SK-N-SH (cell line): ENCODE measurements at regions not wholly inside any gene's neighbourhood (a gene's known extent, or its start where the extent isn't known, plus 50 kb on each side); places are given as distances from the start of the nearest gene placed in this dataset.

Experiments used
- CTCF ChIA-PET: fragments of 300-600, 350-600 bp; formaldehyde crosslinking; extraction: SDS; loops from one replicate; lab custom pipeline; 2021; lab: Yijun Ruan, JAX
- POLR2A ChIA-PET: fragments of 350-600 bp; sonication (Branson Sonifier 250); formaldehyde crosslinking; extraction: SDS; loops from one replicate; lab custom pipeline; 2020; ENCODE audit warnings: antibody characterized with exemption, inconsistent platforms; lab: Yijun Ruan, JAX
- DNase-seq: peaks from one replicate; pipeline ENCODE4 v3.0.0; 2012
- H2AFZ ChIP-seq: fragments of 200-600 bp; sonication (generic); 2 replicates; pipeline ENCODE4 v1.8.1; 2016; ENCODE audit warnings: antibody characterized with exemption, mild to moderate bottlenecking, low read depth
- H3F3A ChIP-seq: fragments of 200-600 bp; sonication (generic); replicated peaks from 2 replicates; pipeline ENCODE3; 2016; ENCODE audit warnings: antibody characterized with exemption, mild to moderate bottlenecking; ENCODE audit not compliant: insufficient read depth
- H3K27ac ChIP-seq, 2 experiments: fragments of 200-500 bp in 1 of 2; fragments of 200-600 bp in 1 of 2; sonication (Bioruptor generic) in 1 of 2; sonication (generic), shearing (Covaris generic) in 1 of 2; 2 replicates each; pipeline versions ENCODE4 v1.5.1 to v1.6.1; 2014 to 2016; ENCODE audit warnings: low read depth in 2 of 2, inconsistent platforms in 1 of 2, low read length in 1 of 2, mild to moderate bottlenecking in 1 of 2, mixed read lengths in 1 of 2
- H3K27me3 ChIP-seq: fragments of 200-600 bp; sonication (generic), shearing (Covaris generic); 2 replicates; pipeline ENCODE4 v1.6.1; 2016; ENCODE audit warnings: mixed run types; ENCODE audit not compliant: insufficient read depth
- H3K36me3 ChIP-seq, 2 experiments: fragments of 200-500 bp in 1 of 2; fragments of 200-600 bp in 1 of 2; sonication (Bioruptor generic) in 1 of 2; sonication (generic) in 1 of 2; replicated peaks in 1 of 2; 2 replicates each; pipeline versions ENCODE3 to v1.5.1; 2014 to 2016; ENCODE audit warnings: low read length in 1 of 2, mild to moderate bottlenecking in 1 of 2; ENCODE audit not compliant: insufficient read depth in 2 of 2, control insufficient read depth in 1 of 2
- H3K4me1 ChIP-seq, 2 experiments: fragments of 200-500 bp in 1 of 2; fragments of 200-600 bp in 1 of 2; sonication (Bioruptor generic) in 1 of 2; sonication (generic), shearing (Covaris generic) in 1 of 2; 2 replicates each; pipeline versions ENCODE4 v1.5.1 to v1.6.1; 2014 to 2016; ENCODE audit warnings: low read depth in 1 of 2, low read length in 1 of 2, mixed run types in 1 of 2; ENCODE audit not compliant: insufficient read depth in 2 of 2, control insufficient read depth in 1 of 2
- H3K4me2 ChIP-seq: fragments of 200-600 bp; sonication (generic), shearing (Covaris generic); 2 replicates; pipeline ENCODE4 v1.6.1; 2017; ENCODE audit warnings: mixed run types
- H3K4me3 ChIP-seq, 2 experiments: fragments of 200-500 bp in 1 of 2; fragments of 200-600 bp in 1 of 2; sonication (Bioruptor generic) in 1 of 2; sonication (generic), shearing (Covaris generic) in 1 of 2; 2 replicates each; pipeline versions ENCODE4 v1.5.1 to v1.8.1; 2014 to 2016; ENCODE audit warnings: low read depth in 2 of 2, inconsistent platforms in 1 of 2, low read length in 1 of 2, mild to moderate bottlenecking in 1 of 2, mixed read lengths in 1 of 2, moderate library complexity in 1 of 2
- H3K79me2 ChIP-seq: fragments of 200-600 bp; sonication (generic); 2 replicates; pipeline ENCODE4 v1.8.1; 2017; ENCODE audit warnings: mild to moderate bottlenecking; ENCODE audit not compliant: insufficient read depth
- H3K9ac ChIP-seq: fragments of 200-600 bp; sonication (generic); 2 replicates; pipeline ENCODE4 v1.6.1; 2017; ENCODE audit warnings: mixed run types
- H3K9me2 ChIP-seq: fragments of 200-600 bp; sonication (generic); 2 replicates; pipeline ENCODE4 v1.6.1; 2017; ENCODE audit warnings: mixed run types
- H3K9me3 ChIP-seq: fragments of 200-600 bp; sonication (generic); 2 replicates; pipeline ENCODE4 v1.6.1; 2017; ENCODE audit warnings: mixed run types, mild to moderate bottlenecking, moderate library complexity
- H4K20me1 ChIP-seq: fragments of 200-600 bp; sonication (generic); 2 replicates; pipeline ENCODE4 v1.6.1; 2017; ENCODE audit warnings: mild to moderate bottlenecking, mixed run types; ENCODE audit not compliant: insufficient read depth
- FOSL2 ChIP-seq: IDR thresholded peaks from 2 replicates; pipeline ENCODE4 v1.4.0; 2012; ENCODE audit warnings: low read depth, mild to moderate bottlenecking, moderate library complexity, borderline replicate concordance
- GABPA ChIP-seq: IDR thresholded peaks from 2 replicates; pipeline ENCODE4 v1.4.0; 2012; ENCODE audit warnings: low read depth, mild to moderate bottlenecking
- GATA2 ChIP-seq: sonication (generic); formaldehyde crosslinking; IDR thresholded peaks from 2 replicates; pipeline ENCODE4 v1.5.0; 2020; ENCODE audit warnings: mild to moderate bottlenecking, missing genetic modification reagents
- MXI1 ChIP-seq: IDR thresholded peaks from 2 replicates; pipeline ENCODE4 v1.6.1; 2012; ENCODE audit warnings: mild to moderate bottlenecking, low read depth, low read length, improper control_type of control experiment
- NRF1 ChIP-seq: IDR thresholded peaks from 2 replicates; pipeline ENCODE4 v1.6.1; 2012; ENCODE audit warnings: low read depth, mild to moderate bottlenecking, low read length
- POLR2AphosphoS5 ChIP-seq: IDR thresholded peaks from 2 replicates; pipeline ENCODE4 v1.6.1; 2012; ENCODE audit warnings: low read depth, low read length
- RAD21 ChIP-seq: IDR thresholded peaks from 2 replicates; pipeline ENCODE4 v1.6.1; 2012; ENCODE audit warnings: mild to moderate bottlenecking, low read length
- REST ChIP-seq: IDR thresholded peaks from 2 replicates; pipeline ENCODE4 v1.6.1; 2012; ENCODE audit warnings: mild to moderate bottlenecking, low read depth, low read length, moderate library complexity
- RXRA ChIP-seq: IDR thresholded peaks from 2 replicates; pipeline ENCODE4 v1.4.0; 2012; ENCODE audit warnings: low read depth, mild to moderate bottlenecking, borderline replicate concordance
- SMC3 ChIP-seq: IDR thresholded peaks from 2 replicates; pipeline ENCODE4 v1.6.1; 2012; ENCODE audit warnings: low read depth, low read length, improper control_type of control experiment
- USF1 ChIP-seq: IDR thresholded peaks from 2 replicates; pipeline ENCODE4 v1.4.0; 2012; ENCODE audit warnings: low read depth, borderline replicate concordance
- WGBS: methylation state at CpG from one replicate; pipeline ENCODE4 v1.1.6; 2017; ENCODE audit warnings: low lambda C conversion rate; 5-methylcytosine and 5-hydroxymethylcytosine counted together

GRCh38 chr3:153285982-153286381 is 124.0 kb downstream of the RAP2B start:
- POLR2A ChIA-PET: no interaction called here

GRCh38 chr3:153287017-153287416 is 125.0 kb downstream of the RAP2B start:
- H3K27ac ChIP-seq: no peak overlapping the region
- no peaks in the 10 kb centered on the region for H4K20me1 ChIP-seq
- 78% methylated on average over 3 of the region's 3 CpGs for WGBS
- no peak overlapping the region for H3K4me3 ChIP-seq
- H3K4me1 ChIP-seq: peaks cover 0 to 9% of the 10 kb centered on the region in 2 experiments; a peak in 1 of 4 replicates
- CTCF ChIA-PET: no interaction called here
- no peak for TF ChIP-seq NRF1
- no peak for TF ChIP-seq MXI1
- no peak for TF ChIP-seq POLR2AphosphoS5
- no peak for TF ChIP-seq RXRA
- TF ChIP-seq REST: no peak
- TF ChIP-seq RAD21: no peak
- TF ChIP-seq USF1: no peak
- no peak for TF ChIP-seq SMC3
- TF ChIP-seq GATA2 (CRISPR knock-in tag): no peak
- no peak for TF ChIP-seq GABPA
- TF ChIP-seq, all 33 proteins: peak for 0
- Histone ChIP-seq H3K9ac (no peak overlapping the region), H3F3A (peaks cover 3% of the 10 kb centered on the region), H3K36me3 (no peaks in the 10 kb centered on the region), H3K79me2 (no peaks in the 10 kb centered on the region), H3K9me3 (no peaks in the 10 kb centered on the region), H3K9me2 (no peaks in the 10 kb centered on the region), H2AFZ (no peak overlapping the region), H3K4me2 (no peak overlapping the region), H3K27me3 (no peaks in the 10 kb centered on the region)
- DNase-seq: no peak
- POLR2A ChIA-PET: no interaction called here

More at GRCh38 chr3:153285982-153286381, 124.0 kb downstream of the RAP2B start:
- 96% methylated on average over 2 of the region's 2 CpGs for WGBS
- H3K9ac ChIP-seq: no peak overlapping the region
- H2AFZ ChIP-seq: 0 out of 2 replicates have a peak overlapping the region, but pooled peaks have one; percentile 10
- no peak overlapping the region for H3K4me2 ChIP-seq
- H3K9me2 ChIP-seq: no peaks in the 10 kb centered on the region
- H3K4me1 ChIP-seq: peaks cover 0 to 9% of the 10 kb centered on the region in 2 experiments; a peak in 1 of 4 replicates
- no peak for DNase-seq
- no peaks in the 10 kb centered on the region for H3K36me3 ChIP-seq
- no peaks in the 10 kb centered on the region for H3K79me2 ChIP-seq
- H3F3A ChIP-seq: peaks cover 3% of the 10 kb centered on the region
- no peaks in the 10 kb centered on the region for H4K20me1 ChIP-seq
- peak overlapping the region in 1 of 2 experiments; percentile 43; a peak in 1 of 4 replicates for H3K27ac ChIP-seq
- no peaks in the 10 kb centered on the region for H3K9me3 ChIP-seq
- CTCF ChIA-PET: no interaction called here
- TF ChIP-seq GABPA (no peak), USF1 (no peak), POLR2AphosphoS5 (no peak), FOSL2 (no peak)
- no peak overlapping the region for H3K4me3 ChIP-seq
- H3K27me3 ChIP-seq: no peaks in the 10 kb centered on the region
